Sigmoid colon (tissue), 4 donors: ENCODE measurements at regions not wholly inside any gene's neighbourhood (a gene's known extent, or its start where the extent isn't known, plus 50 kb on each side); places are given as distances from the start of the nearest gene placed in this dataset.

Experiments used
- CTCF ChIP-seq, 4 experiments: fragments of 450-650 bp in 3 of 4; fragments of 200-600 bp in 1 of 4; IDR thresholded peaks; one replicate each; pipeline ENCODE4 v1.5.1; 2016 to 2019; ENCODE audit warnings: antibody characterized with exemption in 4 of 4, mild to moderate bottlenecking in 3 of 4, moderate library complexity in 2 of 4
- EP300 ChIP-seq, 4 donors: sonication (generic); formaldehyde crosslinking; IDR thresholded peaks; one replicate each; pipeline ENCODE4 v1.6.1; 2017; ENCODE audit warnings: antibody characterized with exemption in 4 of 4
- POLR2A ChIP-seq, 2 donors: fragments of 450-650 bp; IDR thresholded peaks; one replicate each; pipeline ENCODE4 v1.6.1; 2016; ENCODE audit warnings: antibody characterized with exemption in 2 of 2, mild to moderate bottlenecking in 2 of 2, moderate library complexity in 2 of 2
- POLR2AphosphoS5 ChIP-seq, 4 donors: sonication (generic); formaldehyde crosslinking; IDR thresholded peaks; one replicate each; pipeline ENCODE4 v1.6.1; 2017; ENCODE audit warnings: antibody characterized with exemption in 4 of 4

GRCh38 chr6:958488-958887, 265.5 kb upstream of the EXOC2 start:
- no peak for TF ChIP-seq CTCF (IDR thresholded peaks at IDR 0.05)
- no peak for TF ChIP-seq POLR2AphosphoS5 (IDR thresholded peaks at IDR 0.05)
- no peak for TF ChIP-seq EP300 (IDR thresholded peaks at IDR 0.05)
- no peak for TF ChIP-seq POLR2A (IDR thresholded peaks at IDR 0.05)
